GM10248 (cell line): ENCODE measurements at regions not wholly inside any gene's neighbourhood (a gene's known extent, or its start where the extent isn't known, plus 50 kb on each side); places are given as distances from the start of the nearest gene placed in this dataset.
"Not testable (repeated sequence)": the region's sequence is repeated elsewhere in the genome, so short reads cannot be mapped to it uniquely, and the experiment has no call there.

ENCODE experiments used
- CTCF ChIA-PET: fragments of 300-600 bp; sonication (Branson Sonifier 250); formaldehyde crosslinking; extraction: SDS; loops from one replicate; lab custom pipeline; 2021; ENCODE audit warnings: antibody characterized with exemption; lab: Yijun Ruan, JAX
- POLR2A ChIA-PET: fragments of 350-650 bp; sonication (Branson Sonifier 250); formaldehyde crosslinking; extraction: SDS; loops from one replicate; lab custom pipeline; 2020; ENCODE audit warnings: antibody characterized with exemption; lab: Yijun Ruan, JAX
- DNase-seq: peaks from one replicate; pipeline ENCODE4 v3.0.0; 2012; ENCODE audit errors: extremely low spot score
- TF ChIP-seq, protein P1 (sequence below): IDR thresholded peaks from 2 replicates; pipeline ENCODE4 v1.5.1; 2012; ENCODE audit warnings: mild to moderate bottlenecking, low read depth; ENCODE audit errors: extremely low read depth, missing control alignments, control extremely low read depth

DNA sequence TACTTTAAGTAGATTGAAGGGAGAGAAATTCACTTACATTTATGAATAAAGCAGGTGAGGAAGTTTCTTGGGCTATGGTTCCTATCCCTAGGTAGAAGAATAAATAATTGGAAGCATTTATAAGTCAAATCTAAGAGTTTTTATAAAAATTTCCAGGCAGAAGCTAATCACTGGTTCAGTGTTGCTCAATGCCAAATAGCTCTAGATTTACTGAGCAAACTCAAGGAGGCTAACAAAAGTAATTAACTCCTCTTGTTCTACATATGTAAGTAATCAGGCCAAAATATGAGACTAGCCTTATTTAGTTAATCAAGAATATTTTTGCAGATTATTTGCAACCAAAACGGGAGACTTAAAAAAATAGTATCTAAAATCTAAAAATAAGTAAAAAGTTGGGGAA, 472.3 kb downstream of the PLK2 start:
- CTCF ChIA-PET = interaction anchor here (2.7 kb wide), 1 partner anchor 24 kb away, joined by 8 read pairs; no protein-coding TSS in a partner anchor

DNA sequence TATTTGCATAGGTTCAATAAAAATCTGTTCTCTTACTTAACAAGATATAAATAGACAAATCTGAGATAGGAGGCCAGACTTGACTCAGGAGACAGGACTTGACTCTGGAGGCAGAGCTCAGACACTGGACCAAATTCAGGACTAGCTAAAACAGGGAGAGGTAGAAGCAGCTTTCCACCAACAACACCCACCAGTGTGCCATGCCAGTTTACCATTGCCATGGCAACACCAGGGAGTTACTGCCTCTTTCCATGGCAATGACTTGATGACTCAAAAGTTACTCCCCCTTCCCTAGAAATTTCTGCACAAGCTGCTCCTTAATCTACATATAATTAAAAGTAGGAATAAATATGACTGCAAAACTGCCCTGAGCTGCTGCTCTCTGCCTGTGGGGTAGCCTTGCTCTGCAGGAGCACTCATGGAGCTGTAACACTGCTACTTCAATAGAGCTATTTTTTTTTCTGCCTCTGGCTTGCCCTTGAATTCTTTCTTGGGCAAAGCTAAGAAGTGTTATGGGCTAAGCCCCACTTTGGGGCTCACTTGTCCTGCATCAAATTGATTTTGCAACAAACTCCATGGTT, 473.0 kb downstream of the PLK2 start:
- no peak for DNase-seq
- ChIA-PET POLR2A (no interaction called here), CTCF (no interaction called here)
- TF ChIP-seq, protein P1, sequence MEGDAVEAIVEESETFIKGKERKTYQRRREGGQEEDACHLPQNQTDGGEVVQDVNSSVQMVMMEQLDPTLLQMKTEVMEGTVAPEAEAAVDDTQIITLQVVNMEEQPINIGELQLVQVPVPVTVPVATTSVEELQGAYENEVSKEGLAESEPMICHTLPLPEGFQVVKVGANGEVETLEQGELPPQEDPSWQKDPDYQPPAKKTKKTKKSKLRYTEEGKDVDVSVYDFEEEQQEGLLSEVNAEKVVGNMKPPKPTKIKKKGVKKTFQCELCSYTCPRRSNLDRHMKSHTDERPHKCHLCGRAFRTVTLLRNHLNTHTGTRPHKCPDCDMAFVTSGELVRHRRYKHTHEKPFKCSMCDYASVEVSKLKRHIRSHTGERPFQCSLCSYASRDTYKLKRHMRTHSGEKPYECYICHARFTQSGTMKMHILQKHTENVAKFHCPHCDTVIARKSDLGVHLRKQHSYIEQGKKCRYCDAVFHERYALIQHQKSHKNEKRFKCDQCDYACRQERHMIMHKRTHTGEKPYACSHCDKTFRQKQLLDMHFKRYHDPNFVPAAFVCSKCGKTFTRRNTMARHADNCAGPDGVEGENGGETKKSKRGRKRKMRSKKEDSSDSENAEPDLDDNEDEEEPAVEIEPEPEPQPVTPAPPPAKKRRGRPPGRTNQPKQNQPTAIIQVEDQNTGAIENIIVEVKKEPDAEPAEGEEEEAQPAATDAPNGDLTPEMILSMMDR = no peak

More for the DNA sequence above, 472.3 kb downstream of the PLK2 start:
- POLR2A ChIA-PET = no interaction called here
- TF ChIP-seq, protein P1 = no peak
- no peak for DNase-seq

DNA sequence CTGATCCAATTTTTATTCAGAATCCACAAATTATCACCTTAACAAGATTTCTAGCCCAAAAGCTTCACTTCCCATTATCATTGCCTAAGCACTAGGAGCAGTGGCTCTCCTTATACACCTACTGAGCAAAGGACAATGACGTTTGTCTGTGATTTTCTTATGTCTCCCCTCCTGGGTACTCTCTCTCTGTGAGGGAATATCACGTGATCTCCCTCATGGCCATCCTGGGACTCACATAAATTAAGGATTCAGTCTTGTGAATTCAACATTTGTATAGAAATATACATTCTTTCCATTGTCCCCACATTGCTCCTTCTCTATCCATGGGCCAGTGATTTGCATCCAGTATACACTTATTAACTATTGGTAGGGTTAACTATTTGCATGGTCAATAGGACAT, 476.5 kb downstream of the PLK2 start:
- TF ChIP-seq, protein P1 = no peak
- no peak for DNase-seq
- POLR2A ChIA-PET = no interaction called here
- CTCF ChIA-PET = no interaction called here

DNA sequence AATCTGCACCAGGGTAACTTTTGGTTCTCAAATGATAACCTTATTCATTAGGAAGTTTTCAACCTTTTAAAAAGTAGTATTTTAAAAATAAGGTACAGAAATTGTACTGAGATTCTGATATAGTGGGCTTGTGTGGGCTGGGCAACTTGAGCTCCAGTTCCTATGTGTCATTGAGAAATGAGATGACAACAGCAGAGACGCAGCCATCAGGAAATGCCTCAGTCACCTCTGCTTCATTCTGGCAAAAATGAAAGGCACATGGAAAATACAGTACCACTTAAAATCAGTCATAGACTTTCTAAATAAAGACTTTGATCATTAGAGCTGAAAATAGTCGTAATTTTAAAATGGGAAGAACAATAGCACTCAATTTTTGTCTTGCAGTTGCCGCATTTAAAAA, 480.2 kb downstream of the PLK2 start:
- CTCF ChIA-PET = no interaction called here
- POLR2A ChIA-PET = no interaction called here

DNA sequence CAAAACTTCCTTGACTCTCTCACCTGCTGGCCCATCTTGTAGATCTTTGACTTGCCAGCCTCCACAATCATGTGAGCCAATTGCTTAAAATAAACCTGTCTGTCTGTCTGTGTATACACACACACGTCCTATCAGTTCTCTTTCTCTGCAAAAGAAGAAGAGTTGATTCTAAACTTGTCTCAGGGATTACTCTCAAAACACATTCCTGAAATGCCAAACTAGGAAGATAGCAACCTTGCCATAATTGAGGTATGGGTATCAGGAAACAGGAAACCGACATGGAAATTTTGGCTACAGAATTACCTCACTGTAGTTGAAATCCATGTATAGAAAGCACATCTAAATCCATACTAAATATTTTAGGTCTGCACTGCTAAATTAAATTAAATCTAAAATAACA, 483.4 kb downstream of the PLK2 start:
- POLR2A ChIA-PET = no interaction called here
- DNase-seq = no peak
- CTCF ChIA-PET = no interaction called here
- TF ChIP-seq, protein P1 = no peak

More for the DNA sequence above, 480.2 kb downstream of the PLK2 start:
- TF ChIP-seq, protein P1 = no peak
- DNase-seq = no peak

DNA sequence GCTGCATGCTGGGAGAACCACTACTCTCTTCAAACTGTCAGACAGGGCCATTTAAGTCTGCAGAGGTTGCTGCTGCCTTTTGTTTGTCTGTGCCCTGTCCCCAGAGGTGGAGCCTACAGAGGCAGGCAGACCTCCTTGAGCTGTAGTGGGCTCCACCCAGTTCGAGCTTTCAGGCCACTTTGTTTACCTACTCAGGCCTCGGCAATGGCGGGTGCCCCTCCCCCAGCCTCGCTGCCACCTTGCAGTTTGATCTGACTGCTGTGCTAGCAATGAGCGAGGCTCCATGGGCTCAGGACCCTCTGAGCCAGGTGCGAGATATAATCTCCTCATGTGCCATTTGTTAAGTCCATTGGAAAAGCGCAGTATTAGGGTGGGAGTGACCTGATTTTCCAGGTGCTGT, 487.8 kb downstream of the PLK2 start:
- DNase-seq, POLR2A ChIA-PET: not testable (repeated sequence)
- CTCF ChIA-PET = interaction anchor here (1.2 kb wide), 1 partner anchor 11 kb away, joined by 3 read pairs; no protein-coding TSS in a partner anchor

DNA sequence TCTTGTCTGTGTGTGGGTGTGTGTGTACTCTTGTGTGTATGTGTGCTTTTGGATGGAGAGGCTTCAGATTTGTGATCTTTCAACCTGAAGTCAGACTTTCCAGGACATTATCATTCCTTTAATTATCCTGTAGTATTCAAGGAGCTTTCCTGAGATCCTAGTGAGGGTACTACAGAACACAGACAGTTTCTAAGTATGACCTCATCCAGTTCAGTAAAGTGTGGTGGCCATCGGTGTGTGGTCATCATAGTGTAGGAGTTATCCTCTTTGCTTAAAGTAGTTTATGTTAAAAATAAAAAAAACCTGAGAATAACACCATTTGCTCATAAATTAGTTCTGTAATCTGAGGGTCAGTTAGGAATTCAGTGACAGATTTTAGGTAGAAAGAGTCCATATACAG, 478.0 kb upstream of the ACTBL2 start:
- no peak for DNase-seq
- ChIA-PET POLR2A (no interaction called here), CTCF (no interaction called here)
- TF ChIP-seq, protein P1 = no peak
